NB4 (cell line): ENCODE measurements at regions not wholly inside any gene's neighbourhood (a gene's known extent, or its start where the extent isn't known, plus 50 kb on each side); places are given as distances from the start of the nearest gene placed in this dataset.

Source experiments
- DNase-seq: peaks from one replicate; pipeline ENCODE4 v3.0.0; 2010; ENCODE audit warnings: low read depth
- H3K4me3 ChIP-seq: one replicate; pipeline ENCODE4 v1.5.1; 2011; ENCODE audit warnings: mild to moderate bottlenecking, low read depth, low read length, moderate library complexity
- MYC ChIP-seq: IDR thresholded peaks from 2 replicates; pipeline ENCODE4 v1.6.1; 2011; ENCODE audit warnings: low read depth, low read length
- POLR2A ChIP-seq: IDR thresholded peaks from 2 replicates; pipeline ENCODE4 v1.6.1; 2011; ENCODE audit warnings: mild to moderate bottlenecking; ENCODE audit not compliant: insufficient read length; ENCODE audit errors: extremely low read depth
- TF ChIP-seq, protein P1 (sequence below): IDR thresholded peaks from one replicate; pipeline ENCODE4 v1.5.1; 2012; ENCODE audit warnings: low read depth, low read length
- TF ChIP-seq, protein P2 (sequence below): IDR thresholded peaks from 2 replicates; pipeline ENCODE4 v1.6.1; 2011; ENCODE audit warnings: low read depth, low read length

DNA sequence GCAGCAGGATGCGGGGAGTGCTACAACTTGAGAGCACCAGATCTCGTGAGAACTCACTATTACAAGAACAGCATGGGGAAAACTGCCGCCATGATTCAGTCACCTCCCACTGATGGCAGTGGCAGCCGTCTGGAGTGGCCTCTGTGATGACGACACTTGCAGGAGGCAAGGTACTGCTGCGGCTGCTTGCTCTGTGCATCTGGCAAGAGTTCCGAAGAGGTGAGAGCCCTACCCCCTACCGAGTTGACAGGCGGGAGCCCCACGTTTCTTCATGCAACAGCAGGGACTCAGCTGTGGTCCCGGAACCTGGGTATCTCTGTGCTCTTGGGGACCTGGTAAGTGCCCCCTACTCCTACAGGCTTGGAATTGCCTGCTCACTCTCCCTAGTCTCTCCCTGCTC lies 1672.7 kb upstream of the TMEFF2 start:
- no peak overlapping the region for H3K4me3 ChIP-seq
- DNase-seq = no peak
- TF ChIP-seq, protein P1, sequence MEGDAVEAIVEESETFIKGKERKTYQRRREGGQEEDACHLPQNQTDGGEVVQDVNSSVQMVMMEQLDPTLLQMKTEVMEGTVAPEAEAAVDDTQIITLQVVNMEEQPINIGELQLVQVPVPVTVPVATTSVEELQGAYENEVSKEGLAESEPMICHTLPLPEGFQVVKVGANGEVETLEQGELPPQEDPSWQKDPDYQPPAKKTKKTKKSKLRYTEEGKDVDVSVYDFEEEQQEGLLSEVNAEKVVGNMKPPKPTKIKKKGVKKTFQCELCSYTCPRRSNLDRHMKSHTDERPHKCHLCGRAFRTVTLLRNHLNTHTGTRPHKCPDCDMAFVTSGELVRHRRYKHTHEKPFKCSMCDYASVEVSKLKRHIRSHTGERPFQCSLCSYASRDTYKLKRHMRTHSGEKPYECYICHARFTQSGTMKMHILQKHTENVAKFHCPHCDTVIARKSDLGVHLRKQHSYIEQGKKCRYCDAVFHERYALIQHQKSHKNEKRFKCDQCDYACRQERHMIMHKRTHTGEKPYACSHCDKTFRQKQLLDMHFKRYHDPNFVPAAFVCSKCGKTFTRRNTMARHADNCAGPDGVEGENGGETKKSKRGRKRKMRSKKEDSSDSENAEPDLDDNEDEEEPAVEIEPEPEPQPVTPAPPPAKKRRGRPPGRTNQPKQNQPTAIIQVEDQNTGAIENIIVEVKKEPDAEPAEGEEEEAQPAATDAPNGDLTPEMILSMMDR = no peak
- TF ChIP-seq MYC (no peak), POLR2A (no peak)
- TF ChIP-seq, protein P2, sequence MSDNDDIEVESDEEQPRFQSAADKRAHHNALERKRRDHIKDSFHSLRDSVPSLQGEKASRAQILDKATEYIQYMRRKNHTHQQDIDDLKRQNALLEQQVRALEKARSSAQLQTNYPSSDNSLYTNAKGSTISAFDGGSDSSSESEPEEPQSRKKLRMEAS = no peak

DNA sequence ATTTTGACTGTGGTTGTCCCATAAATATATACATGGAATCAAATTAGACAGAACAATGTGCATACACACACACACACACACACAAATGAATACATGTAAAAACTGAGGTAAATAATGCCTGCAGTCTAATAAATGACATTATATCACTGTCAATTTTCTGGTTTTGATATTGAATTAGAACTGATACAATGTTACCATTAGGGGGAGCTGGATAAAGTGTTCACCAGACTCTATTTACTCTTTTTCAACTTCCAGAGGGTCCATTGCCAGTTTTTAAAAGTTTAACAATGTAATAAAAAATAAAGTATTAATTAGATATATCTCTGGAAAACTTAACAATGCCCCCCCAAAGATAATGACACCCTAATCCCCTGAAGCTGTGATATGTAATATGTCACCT lies 1666.8 kb upstream of the TMEFF2 start:
- no peak overlapping the region for H3K4me3 ChIP-seq
- TF ChIP-seq POLR2A = no peak
- TF ChIP-seq, protein P2 = no peak
- TF ChIP-seq, protein P1 = no peak
- no peak for TF ChIP-seq MYC
- DNase-seq = no peak

DNA sequence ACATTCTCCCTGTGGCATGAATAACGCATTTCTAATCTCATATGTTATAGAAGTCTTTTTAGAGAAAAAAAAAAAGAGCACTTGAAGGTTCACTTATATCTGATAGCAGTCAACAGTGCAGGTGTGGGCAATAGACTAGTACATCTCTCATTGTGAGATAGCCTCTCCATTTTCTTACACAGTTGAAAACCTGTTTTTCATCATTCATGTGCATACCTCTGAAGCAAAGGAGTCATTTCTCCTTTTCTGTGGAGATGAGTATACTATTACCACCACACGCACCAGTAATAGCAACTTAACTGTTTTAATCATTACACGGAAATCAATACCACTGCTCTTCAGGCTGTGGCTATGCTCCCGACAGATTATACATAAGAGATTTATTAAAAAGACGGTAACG lies 1653.3 kb upstream of the TMEFF2 start:
- no peak for TF ChIP-seq MYC
- TF ChIP-seq, protein P1 = no peak
- no peak for TF ChIP-seq POLR2A
- TF ChIP-seq, protein P2 = no peak
- H3K4me3 ChIP-seq = no peak overlapping the region
- DNase-seq = no peak

DNA sequence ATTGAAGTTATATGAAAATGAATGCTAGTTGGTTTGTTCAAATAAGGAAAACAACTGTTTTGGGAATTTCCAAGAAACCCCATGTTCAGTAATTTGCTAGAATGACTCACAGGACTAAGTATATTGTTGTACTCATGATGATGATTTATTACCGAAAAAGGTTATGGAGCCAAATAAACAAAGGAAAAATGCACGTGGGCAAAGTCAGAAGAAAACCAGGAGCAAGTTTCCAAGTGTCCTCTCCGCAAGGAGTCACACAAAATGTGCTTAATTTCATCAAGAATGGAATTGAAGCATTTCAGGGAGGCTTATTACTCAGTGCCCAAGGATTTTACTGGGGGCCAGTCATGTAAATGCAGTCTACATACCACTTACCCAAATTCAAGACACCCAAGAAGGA lies 1652.4 kb upstream of the TMEFF2 start:
- TF ChIP-seq, protein P1 = no peak
- H3K4me3 ChIP-seq = no peak overlapping the region
- DNase-seq = no peak

DNA sequence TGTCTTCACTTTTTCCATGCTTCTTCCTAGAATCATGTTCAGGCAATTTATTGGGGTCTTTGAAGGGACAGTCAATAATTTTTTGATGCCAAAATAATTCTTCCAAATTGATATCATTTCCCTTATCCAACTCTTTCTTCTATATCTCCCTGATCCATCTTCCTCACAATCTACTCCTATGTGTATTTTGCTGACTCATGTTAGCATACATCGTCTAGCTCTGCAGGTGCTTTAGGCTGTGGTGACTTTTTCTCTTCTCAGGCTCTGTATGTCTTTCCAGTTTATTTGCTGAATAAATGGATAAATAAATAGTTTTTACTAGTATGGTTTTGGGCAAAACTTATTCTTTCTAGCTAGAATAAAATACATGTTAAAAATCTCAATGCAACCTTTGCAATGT lies 1650.9 kb upstream of the TMEFF2 start:
- no peak overlapping the region for H3K4me3 ChIP-seq
- no peak for DNase-seq
- TF ChIP-seq MYC (no peak), POLR2A (no peak)
- TF ChIP-seq, protein P2 = no peak
- TF ChIP-seq, protein P1 = no peak

DNA sequence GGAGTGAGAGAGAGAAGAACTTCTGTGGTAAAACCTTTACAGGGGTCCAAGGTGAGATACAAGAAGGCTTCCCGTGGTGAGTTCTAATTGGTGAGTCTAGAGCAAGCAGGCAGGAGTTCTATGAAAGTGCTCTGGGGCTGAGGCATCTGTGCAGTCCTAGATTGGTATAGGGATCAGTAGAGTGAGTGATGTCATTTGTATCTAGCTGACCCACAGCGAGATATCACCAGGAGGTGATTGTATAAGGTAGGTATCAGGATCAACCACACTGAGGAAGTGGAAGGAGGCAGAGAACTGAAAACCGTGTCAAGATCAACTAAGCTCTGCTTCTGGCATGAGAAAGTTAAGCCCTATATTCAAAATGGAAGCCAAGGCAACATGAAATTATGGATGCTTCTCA lies 1648.9 kb upstream of the TMEFF2 start:
- no peak overlapping the region for H3K4me3 ChIP-seq
- DNase-seq = no peak

More for the DNA sequence above, 1648.9 kb upstream of the TMEFF2 start:
- TF ChIP-seq POLR2A (no peak), MYC (no peak)
- TF ChIP-seq, protein P1 = no peak
- TF ChIP-seq, protein P2 = no peak
